Fibroblast of skin of right biceps (primary cell): ENCODE measurements at regions not wholly inside any gene's neighbourhood (a gene's known extent, or its start where the extent isn't known, plus 50 kb on each side); places are given as distances from the start of the nearest gene placed in this dataset.
"Not testable (repeated sequence)": the region's sequence is repeated elsewhere in the genome, so short reads cannot be mapped to it uniquely, and the experiment has no call there.

ENCODE experiments used
- DNase-seq: peaks from one replicate; pipeline ENCODE4 v3.0.0-alpha.2; 2013

- no peak for DNase-seq
Measured at GRCh38 chr17:54196751-54197150, 374.0 kb downstream of the KIF2B start.

- not testable (repeated sequence) for DNase-seq
Measured at GRCh38 chr17:54201380-54201779, 378.7 kb downstream of the KIF2B start.

- DNase-seq: no peak
Measured at GRCh38 chr17:54220829-54221228, 398.1 kb downstream of the KIF2B start.

- DNase-seq: no peak
Measured at GRCh38 chr17:54221499-54221898, 398.8 kb downstream of the KIF2B start.

- DNase-seq: peak; percentile 0
Measured at GRCh38 chr17:54235571-54235970, 412.8 kb downstream of the KIF2B start.

GRCh38 chr17:54237911-54238515 lies 415.3 kb downstream of the KIF2B start:
- no peak for DNase-seq

GRCh38 chr17:54239291-54239690 lies 416.6 kb downstream of the KIF2B start:
- no peak for DNase-seq

- DNase-seq: no peak
Measured at GRCh38 chr17:54255696-54256095, 433.0 kb downstream of the KIF2B start.

GRCh38 chr17:54256401-54256929 lies 433.7 kb downstream of the KIF2B start:
- DNase-seq: no peak

GRCh38 chr17:54257440-54257839 lies 434.7 kb downstream of the KIF2B start:
- DNase-seq: no peak

- no peak for DNase-seq
Measured at GRCh38 chr17:54259476-54259875, 436.7 kb downstream of the KIF2B start.

GRCh38 chr17:54261465-54261864 lies 438.7 kb downstream of the KIF2B start:
- DNase-seq: no peak

- DNase-seq: no peak
Measured at GRCh38 chr17:54269881-54270280, 447.2 kb downstream of the KIF2B start.

GRCh38 chr17:54270499-54270898 lies 447.8 kb downstream of the KIF2B start:
- DNase-seq: peak; percentile 18

GRCh38 chr17:54277868-54278267 lies 455.1 kb downstream of the KIF2B start:
- no peak for DNase-seq

- no peak for DNase-seq
Measured at GRCh38 chr17:54280741-54281140, 458.0 kb downstream of the KIF2B start.

GRCh38 chr17:54282886-54283285 lies 460.2 kb downstream of the KIF2B start:
- DNase-seq: no peak

GRCh38 chr17:54307351-54307750 lies 484.6 kb downstream of the KIF2B start:
- peak; percentile 65 for DNase-seq

- no peak for DNase-seq
Measured at GRCh38 chr17:54324813-54325212, 502.1 kb downstream of the KIF2B start.

GRCh38 chr17:54339731-54340130 lies 517.0 kb downstream of the KIF2B start:
- no peak for DNase-seq

GRCh38 chr17:54347495-54347894 lies 524.8 kb downstream of the KIF2B start:
- DNase-seq: no peak

GRCh38 chr17:54348234-54348633 lies 525.5 kb downstream of the KIF2B start:
- no peak for DNase-seq

- no peak for DNase-seq
Measured at GRCh38 chr17:54353789-54354525, 531.2 kb downstream of the KIF2B start.

GRCh38 chr17:54361073-54361472 lies 538.3 kb downstream of the KIF2B start:
- DNase-seq: not testable (repeated sequence)
